HepG2 (cell line): ENCODE measurements at regions not wholly inside any gene's neighbourhood (a gene's known extent, or its start where the extent isn't known, plus 50 kb on each side); places are given as distances from the start of the nearest gene placed in this dataset.

ENCODE experiments used
- BHLHE40 ChIP-seq: IDR thresholded peaks from 2 replicates; pipeline ENCODE4 v1.6.1; 2011; ENCODE audit warnings: low read length, improper control_type of control experiment
- FIP1L1 ChIP-seq: fragments of 200-400 bp; formaldehyde crosslinking; IDR thresholded peaks from 2 replicates; pipeline ENCODE4 v1.6.1; 2018; ENCODE audit warnings: low read depth, mild to moderate bottlenecking, low read length, moderate library complexity, borderline replicate concordance; ENCODE audit not compliant: insufficient read depth
- KMT2A ChIP-seq: sonication (generic); formaldehyde crosslinking; IDR thresholded peaks from 2 replicates; pipeline ENCODE4 v1.4.0; 2020; ENCODE audit warnings: missing genetic modification reagents
- NFKBIZ ChIP-seq: IDR thresholded peaks from 2 replicates; pipeline ENCODE4 v1.6.1; 2018; ENCODE audit warnings: missing genetic modification reagents, missing compliant biosample characterization
- RBAK ChIP-seq: sonication (generic); formaldehyde crosslinking; IDR thresholded peaks from 2 replicates; pipeline ENCODE4 v1.5.1; 2020; ENCODE audit warnings: mild to moderate bottlenecking, missing genetic modification reagents
- RBM39 ChIP-seq: fragments of 200-400 bp; formaldehyde crosslinking; IDR thresholded peaks from one replicate; pipeline ENCODE4 v1.6.1; 2018; ENCODE audit warnings: antibody characterized with exemption, mild to moderate bottlenecking, low read depth, low read length; ENCODE audit not compliant: poor library complexity, severe bottlenecking
- ZBTB8A ChIP-seq: sonication (generic); formaldehyde crosslinking; IDR thresholded peaks from 2 replicates; pipeline ENCODE4 v1.4.0; 2020; ENCODE audit warnings: mild to moderate bottlenecking, low read depth, missing genetic modification reagents, borderline replicate concordance
- ZNF382 ChIP-seq: sonication (generic); formaldehyde crosslinking; IDR thresholded peaks from 2 replicates; pipeline ENCODE4 v1.5.0; 2020; ENCODE audit warnings: missing genetic modification reagents, mild to moderate bottlenecking, borderline replicate concordance
- ZNF660 ChIP-seq: sonication (generic); formaldehyde crosslinking; IDR thresholded peaks from 2 replicates; pipeline ENCODE4 v1.5.1; 2020; ENCODE audit warnings: mild to moderate bottlenecking, low read depth, missing genetic modification reagents, borderline replicate concordance
- ZNF775 ChIP-seq: sonication (generic); formaldehyde crosslinking; IDR thresholded peaks from 2 replicates; pipeline ENCODE4 v1.4.0; 2020; ENCODE audit warnings: missing genetic modification reagents, mild to moderate bottlenecking, moderate library complexity, borderline replicate concordance
- ZNF839 ChIP-seq: sonication (generic); formaldehyde crosslinking; IDR thresholded peaks from 2 replicates; pipeline ENCODE4 v1.4.0; 2020; ENCODE audit warnings: missing genetic modification reagents, mild to moderate bottlenecking, borderline replicate concordance
- ZSCAN12 ChIP-seq: sonication (generic); formaldehyde crosslinking; IDR thresholded peaks from 2 replicates; pipeline ENCODE4 v1.9.0; 2021; ENCODE audit warnings: mild to moderate bottlenecking, missing genetic modification reagents
- TF ChIP-seq, protein P1 (sequence below): sonication (generic); formaldehyde crosslinking; IDR thresholded peaks from 2 replicates; pipeline ENCODE4 v1.4.0; 2020; ENCODE audit warnings: missing genetic modification reagents, mild to moderate bottlenecking, borderline replicate concordance
- TF ChIP-seq, protein P2 (sequence below): sonication (generic); formaldehyde crosslinking; IDR thresholded peaks from 2 replicates; pipeline ENCODE4 v1.5.1; 2020; ENCODE audit warnings: missing genetic modification reagents, mild to moderate bottlenecking, borderline replicate concordance
- TF ChIP-seq, protein P3 (sequence below): sonication (generic); formaldehyde crosslinking; IDR thresholded peaks from 2 replicates; pipeline ENCODE4 v1.4.0; 2020; ENCODE audit warnings: missing genetic modification reagents
- TF ChIP-seq, protein P4 (sequence below): sonication (generic); formaldehyde crosslinking; IDR thresholded peaks from 2 replicates; pipeline ENCODE4 v1.5.0; 2020; ENCODE audit warnings: mild to moderate bottlenecking, missing genetic modification reagents, borderline replicate concordance

DNA sequence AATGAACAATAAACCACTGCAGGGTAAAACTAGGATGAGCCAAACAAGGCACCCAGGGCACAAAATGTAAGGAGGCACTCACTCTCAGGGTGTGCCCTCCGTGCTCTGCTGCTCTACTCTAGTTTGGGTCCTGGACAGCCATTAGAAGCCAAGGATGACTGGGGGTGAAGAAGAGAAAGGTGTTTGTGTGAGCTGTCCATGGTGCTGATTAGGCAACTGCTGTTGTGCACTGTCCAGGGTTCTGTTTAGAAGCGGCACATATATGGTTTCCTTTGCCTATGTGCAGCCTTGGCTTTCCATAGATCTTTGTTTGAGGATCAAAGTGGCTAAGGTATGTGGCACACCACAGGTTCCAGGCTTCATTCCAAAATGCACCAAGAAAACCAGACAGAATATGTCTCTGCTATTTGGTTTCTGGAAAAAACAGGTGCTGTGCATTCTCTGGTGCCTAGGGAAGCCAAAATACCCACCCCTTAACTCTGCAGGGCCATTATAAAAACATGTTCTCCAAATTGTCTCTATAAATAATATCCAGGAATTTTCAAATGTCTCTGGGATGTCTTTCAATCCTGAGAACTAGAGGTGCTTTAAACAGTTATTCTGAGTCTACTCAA is 123.5 kb downstream of the CBLN1 start (continued):
- TF ChIP-seq ZSCAN12 (CRISPR knock-in tag) (peak; percentile 98), ZNF382 (CRISPR knock-in tag) (no peak), ZNF660 (CRISPR knock-in tag) (0 out of 2 replicates have a peak, but pooled peaks have one; percentile 76), ZNF775 (CRISPR knock-in tag) (no peak), FIP1L1 (no peak), ZNF839 (CRISPR knock-in tag) (no peak), NFKBIZ (CRISPR knock-in tag) (peak; percentile 97), RBAK (CRISPR knock-in tag) (peak; percentile 82), KMT2A (CRISPR knock-in tag) (peak; percentile 58; the same call in 1 of the 2 replicates), BHLHE40 (no peak), RBM39 (no peak), ZBTB8A (CRISPR knock-in tag) (no peak)
- TF ChIP-seq, protein P1, sequence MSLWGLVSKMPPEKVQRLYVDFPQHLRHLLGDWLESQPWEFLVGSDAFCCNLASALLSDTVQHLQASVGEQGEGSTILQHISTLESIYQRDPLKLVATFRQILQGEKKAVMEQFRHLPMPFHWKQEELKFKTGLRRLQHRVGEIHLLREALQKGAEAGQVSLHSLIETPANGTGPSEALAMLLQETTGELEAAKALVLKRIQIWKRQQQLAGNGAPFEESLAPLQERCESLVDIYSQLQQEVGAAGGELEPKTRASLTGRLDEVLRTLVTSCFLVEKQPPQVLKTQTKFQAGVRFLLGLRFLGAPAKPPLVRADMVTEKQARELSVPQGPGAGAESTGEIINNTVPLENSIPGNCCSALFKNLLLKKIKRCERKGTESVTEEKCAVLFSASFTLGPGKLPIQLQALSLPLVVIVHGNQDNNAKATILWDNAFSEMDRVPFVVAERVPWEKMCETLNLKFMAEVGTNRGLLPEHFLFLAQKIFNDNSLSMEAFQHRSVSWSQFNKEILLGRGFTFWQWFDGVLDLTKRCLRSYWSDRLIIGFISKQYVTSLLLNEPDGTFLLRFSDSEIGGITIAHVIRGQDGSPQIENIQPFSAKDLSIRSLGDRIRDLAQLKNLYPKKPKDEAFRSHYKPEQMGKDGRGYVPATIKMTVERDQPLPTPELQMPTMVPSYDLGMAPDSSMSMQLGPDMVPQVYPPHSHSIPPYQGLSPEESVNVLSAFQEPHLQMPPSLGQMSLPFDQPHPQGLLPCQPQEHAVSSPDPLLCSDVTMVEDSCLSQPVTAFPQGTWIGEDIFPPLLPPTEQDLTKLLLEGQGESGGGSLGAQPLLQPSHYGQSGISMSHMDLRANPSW (CRISPR knock-in tag), result no peak
- TF ChIP-seq, protein P2, sequence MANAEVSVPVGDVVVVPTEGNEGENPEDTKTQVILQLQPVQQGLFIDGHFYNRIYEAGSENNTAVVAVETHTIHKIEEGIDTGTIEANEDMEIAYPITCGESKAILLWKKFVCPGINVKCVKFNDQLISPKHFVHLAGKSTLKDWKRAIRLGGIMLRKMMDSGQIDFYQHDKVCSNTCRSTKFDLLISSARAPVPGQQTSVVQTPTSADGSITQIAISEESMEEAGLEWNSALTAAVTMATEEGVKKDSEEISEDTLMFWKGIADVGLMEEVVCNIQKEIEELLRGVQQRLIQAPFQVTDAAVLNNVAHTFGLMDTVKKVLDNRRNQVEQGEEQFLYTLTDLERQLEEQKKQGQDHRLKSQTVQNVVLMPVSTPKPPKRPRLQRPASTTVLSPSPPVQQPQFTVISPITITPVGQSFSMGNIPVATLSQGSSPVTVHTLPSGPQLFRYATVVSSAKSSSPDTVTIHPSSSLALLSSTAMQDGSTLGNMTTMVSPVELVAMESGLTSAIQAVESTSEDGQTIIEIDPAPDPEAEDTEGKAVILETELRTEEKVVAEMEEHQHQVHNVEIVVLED, result no peak
- TF ChIP-seq, protein P3, sequence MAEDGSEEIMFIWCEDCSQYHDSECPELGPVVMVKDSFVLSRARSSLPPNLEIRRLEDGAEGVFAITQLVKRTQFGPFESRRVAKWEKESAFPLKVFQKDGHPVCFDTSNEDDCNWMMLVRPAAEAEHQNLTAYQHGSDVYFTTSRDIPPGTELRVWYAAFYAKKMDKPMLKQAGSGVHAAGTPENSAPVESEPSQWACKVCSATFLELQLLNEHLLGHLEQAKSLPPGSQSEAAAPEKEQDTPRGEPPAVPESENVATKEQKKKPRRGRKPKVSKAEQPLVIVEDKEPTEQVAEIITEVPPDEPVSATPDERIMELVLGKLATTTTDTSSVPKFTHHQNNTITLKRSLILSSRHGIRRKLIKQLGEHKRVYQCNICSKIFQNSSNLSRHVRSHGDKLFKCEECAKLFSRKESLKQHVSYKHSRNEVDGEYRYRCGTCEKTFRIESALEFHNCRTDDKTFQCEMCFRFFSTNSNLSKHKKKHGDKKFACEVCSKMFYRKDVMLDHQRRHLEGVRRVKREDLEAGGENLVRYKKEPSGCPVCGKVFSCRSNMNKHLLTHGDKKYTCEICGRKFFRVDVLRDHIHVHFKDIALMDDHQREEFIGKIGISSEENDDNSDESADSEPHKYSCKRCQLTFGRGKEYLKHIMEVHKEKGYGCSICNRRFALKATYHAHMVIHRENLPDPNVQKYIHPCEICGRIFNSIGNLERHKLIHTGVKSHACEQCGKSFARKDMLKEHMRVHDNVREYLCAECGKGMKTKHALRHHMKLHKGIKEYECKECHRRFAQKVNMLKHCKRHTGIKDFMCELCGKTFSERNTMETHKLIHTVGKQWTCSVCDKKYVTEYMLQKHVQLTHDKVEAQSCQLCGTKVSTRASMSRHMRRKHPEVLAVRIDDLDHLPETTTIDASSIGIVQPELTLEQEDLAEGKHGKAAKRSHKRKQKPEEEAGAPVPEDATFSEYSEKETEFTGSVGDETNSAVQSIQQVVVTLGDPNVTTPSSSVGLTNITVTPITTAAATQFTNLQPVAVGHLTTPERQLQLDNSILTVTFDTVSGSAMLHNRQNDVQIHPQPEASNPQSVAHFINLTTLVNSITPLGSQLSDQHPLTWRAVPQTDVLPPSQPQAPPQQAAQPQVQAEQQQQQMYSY (CRISPR knock-in tag), result peak; percentile 75
- TF ChIP-seq, protein P4, sequence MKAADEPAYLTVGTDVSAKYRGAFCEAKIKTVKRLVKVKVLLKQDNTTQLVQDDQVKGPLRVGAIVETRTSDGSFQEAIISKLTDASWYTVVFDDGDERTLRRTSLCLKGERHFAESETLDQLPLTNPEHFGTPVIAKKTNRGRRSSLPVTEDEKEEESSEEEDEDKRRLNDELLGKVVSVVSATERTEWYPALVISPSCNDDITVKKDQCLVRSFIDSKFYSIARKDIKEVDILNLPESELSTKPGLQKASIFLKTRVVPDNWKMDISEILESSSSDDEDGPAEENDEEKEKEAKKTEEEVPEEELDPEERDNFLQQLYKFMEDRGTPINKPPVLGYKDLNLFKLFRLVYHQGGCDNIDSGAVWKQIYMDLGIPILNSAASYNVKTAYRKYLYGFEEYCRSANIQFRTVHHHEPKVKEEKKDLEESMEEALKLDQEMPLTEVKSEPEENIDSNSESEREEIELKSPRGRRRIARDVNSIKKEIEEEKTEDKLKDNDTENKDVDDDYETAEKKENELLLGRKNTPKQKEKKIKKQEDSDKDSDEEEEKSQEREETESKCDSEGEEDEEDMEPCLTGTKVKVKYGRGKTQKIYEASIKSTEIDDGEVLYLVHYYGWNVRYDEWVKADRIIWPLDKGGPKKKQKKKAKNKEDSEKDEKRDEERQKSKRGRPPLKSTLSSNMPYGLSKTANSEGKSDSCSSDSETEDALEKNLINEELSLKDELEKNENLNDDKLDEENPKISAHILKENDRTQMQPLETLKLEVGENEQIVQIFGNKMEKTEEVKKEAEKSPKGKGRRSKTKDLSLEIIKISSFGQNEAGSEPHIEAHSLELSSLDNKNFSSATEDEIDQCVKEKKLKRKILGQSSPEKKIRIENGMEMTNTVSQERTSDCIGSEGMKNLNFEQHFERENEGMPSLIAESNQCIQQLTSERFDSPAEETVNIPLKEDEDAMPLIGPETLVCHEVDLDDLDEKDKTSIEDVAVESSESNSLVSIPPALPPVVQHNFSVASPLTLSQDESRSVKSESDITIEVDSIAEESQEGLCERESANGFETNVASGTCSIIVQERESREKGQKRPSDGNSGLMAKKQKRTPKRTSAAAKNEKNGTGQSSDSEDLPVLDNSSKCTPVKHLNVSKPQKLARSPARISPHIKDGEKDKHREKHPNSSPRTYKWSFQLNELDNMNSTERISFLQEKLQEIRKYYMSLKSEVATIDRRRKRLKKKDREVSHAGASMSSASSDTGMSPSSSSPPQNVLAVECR, result peak; percentile 37; the same call in 1 of the 2 replicates
